Endometrium (tissue), 2 donors: ENCODE measurements at regions not wholly inside any gene's neighbourhood (a gene's known extent, or its start where the extent isn't known, plus 50 kb on each side); places are given as distances from the start of the nearest gene placed in this dataset.
"Not testable (repeated sequence)": the region's sequence is repeated elsewhere in the genome, so short reads cannot be mapped to it uniquely, and the experiment has no call there.

Experiments
- FAIRE-seq: peaks from 2 replicates; lab custom pipeline; 2012; peaks lifted over from hg19 to GRCh38; lab: Jason Lieb, UNC
- donor health status: control.
- donor health status: control.

- no peak for FAIRE-seq
These were observed 85.1 kb downstream of the GNL3L start for GRCh38 chrX:54615109-54615508.

DNA sequence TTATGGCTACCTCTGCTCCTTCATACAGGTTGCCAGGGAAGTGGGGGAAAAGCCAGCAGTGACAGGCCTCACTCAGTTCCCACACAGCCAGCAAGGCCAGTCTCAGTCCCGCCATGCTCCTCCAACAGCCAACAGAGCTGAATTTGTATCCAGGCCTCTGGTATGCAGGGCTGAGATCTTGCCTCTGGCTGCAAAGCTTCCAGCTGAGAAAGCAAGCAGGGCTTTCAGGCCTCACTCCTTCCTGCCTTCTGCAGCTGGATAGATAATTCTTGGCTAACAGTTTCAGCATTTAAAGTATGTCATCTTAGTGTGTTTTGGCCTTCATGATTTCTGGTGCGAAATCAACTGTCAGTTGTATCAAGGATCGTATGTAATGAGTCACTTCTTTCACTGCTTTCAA, 103.6 kb downstream of the GNL3L start:
- no peak for FAIRE-seq

- no peak for FAIRE-seq
These were observed 109.0 kb downstream of the GNL3L start for GRCh38 chrX:54639018-54639345.

- peak; percentile 94 for FAIRE-seq
These were observed 109.5 kb downstream of the GNL3L start for GRCh38 chrX:54639346-54640102.

DNA sequence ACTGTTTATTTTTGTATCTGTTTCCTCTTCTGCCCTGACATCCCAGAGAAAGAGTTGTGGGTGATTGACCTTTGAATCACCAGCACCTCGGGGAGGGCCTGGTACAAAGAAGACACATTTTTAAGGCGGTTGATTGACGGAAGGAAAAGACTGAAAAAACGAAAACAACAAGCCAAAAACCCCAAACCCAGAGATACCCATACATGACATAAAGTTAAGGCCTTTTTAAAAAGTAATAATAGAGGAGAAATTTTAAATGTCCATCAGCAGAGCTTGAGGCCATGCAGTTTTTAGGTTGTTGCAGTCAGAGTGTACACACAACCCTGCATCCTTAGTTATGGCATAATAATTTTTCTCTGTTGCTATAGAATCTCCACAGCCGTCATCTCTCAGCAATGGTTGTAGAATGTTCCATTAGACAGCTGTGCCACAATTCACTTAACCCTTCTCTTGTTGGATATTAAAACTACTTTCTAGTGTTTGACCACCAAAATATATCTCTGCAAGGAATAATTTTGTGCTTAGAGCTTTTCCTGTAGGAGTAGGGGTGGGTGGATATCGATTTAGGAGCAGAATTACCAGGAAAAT, 110.2 kb downstream of the GNL3L start:
- FAIRE-seq = no peak

GRCh38 chrX:54640736-54641135, 110.7 kb downstream of the GNL3L start:
- FAIRE-seq = no peak

DNA sequence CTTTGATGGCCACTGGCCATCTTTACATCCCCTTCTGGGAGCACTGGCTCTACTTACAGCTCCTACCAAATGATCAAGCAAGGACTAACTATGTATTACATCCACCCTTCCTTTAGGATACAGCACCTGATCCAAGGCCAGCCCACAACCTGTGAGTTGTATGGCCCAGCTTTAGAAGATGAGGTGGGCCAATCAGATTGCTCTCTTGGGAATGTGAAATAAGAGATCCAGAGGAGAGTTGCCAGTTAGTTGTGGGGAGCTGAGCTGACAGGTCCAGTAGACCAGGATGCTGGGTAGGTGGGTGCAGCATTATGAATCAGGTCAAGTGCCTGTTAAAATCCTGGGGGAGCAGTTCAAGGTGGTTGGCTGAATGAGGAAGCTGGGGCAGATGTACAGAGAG, 111.5 kb downstream of the GNL3L start:
- no peak for FAIRE-seq

DNA sequence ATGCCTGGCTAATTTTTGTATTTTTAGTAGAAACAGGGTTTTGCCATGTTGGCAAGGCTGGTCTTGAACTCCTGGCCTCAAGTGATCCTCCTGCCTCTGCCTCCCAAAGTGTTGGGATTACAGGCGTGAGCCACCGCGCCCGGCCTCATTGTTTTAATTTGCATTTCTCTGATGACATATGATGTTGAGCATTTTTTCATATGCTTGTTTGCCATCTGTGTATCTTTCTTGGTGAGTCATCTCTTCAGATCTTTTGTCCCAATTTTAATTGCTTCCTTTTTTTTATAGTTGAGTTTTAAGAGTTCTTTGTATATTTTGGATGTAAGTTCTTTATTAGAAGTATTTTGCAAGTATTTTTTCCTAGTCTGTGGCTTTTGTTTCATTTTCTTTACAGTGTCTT, 117.6 kb downstream of the GNL3L start:
- not testable (repeated sequence) for FAIRE-seq

- FAIRE-seq = no peak
These were observed 129.5 kb downstream of the GNL3L start for GRCh38 chrX:54659547-54659946.

- no peak for FAIRE-seq
These were observed 122.3 kb downstream of the ITIH6 start for GRCh38 chrX:54675762-54676161.

DNA sequence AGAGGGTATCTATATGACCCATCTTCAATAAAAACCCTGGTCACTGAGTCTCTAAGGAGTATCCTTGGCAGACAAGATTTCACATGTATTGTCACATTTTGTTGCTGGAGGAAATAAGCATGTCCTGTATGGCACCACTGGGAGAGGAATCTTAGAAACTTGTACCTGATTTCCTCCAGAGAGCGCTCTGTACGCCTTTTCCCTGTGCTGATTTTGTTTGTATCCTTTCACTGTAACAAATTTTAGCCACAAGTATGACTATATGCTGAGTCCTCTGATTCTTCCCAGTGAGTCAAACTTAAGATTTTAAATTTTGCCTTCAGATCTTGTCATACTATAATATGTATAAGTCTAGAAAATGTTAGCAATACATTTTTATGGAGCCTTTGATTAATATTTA, 102.8 kb downstream of the ITIH6 start:
- no peak for FAIRE-seq

- no peak for FAIRE-seq
These were observed 102.1 kb downstream of the ITIH6 start for GRCh38 chrX:54695816-54696487.
